Endothelial cell of umbilical vein (primary cell): ENCODE measurements at regions not wholly inside any gene's neighbourhood (a gene's known extent, or its start where the extent isn't known, plus 50 kb on each side); places are given as distances from the start of the nearest gene placed in this dataset.

Source experiments
- CTCF ChIP-seq, 2 donors: IDR thresholded peaks; 1 replicate in 1 of 2; 2 replicates in 1 of 2; pipeline ENCODE4 v1.5.1; 2011; ENCODE audit warnings: low read length in 2 of 2, mild to moderate bottlenecking in 2 of 2, moderate library complexity in 2 of 2, control low read depth in 1 of 2, inconsistent platforms in 1 of 2, low read depth in 1 of 2; ENCODE audit not compliant: insufficient read depth in 1 of 2; ENCODE audit errors: extremely low read depth in 1 of 2
- EZH2 ChIP-seq: IDR thresholded peaks from 2 replicates; pipeline ENCODE4 v1.6.1; 2012; ENCODE audit warnings: borderline replicate concordance, low read depth, mild to moderate bottlenecking, moderate library complexity, low read length, inconsistent platforms; ENCODE audit not compliant: severe bottlenecking
- FOS ChIP-seq: IDR thresholded peaks from 2 replicates; pipeline ENCODE4 v1.6.1; 2011; ENCODE audit warnings: mild to moderate bottlenecking, low read length, moderate library complexity, borderline replicate concordance; ENCODE audit not compliant: insufficient read depth
- GATA2 ChIP-seq: IDR thresholded peaks from 2 replicates; pipeline ENCODE4 v1.7.0; 2011; ENCODE audit warnings: low read depth, mild to moderate bottlenecking, moderate library complexity, mixed read lengths, low read length; ENCODE audit not compliant: insufficient read length, insufficient read depth
- MAX ChIP-seq: IDR thresholded peaks from 2 replicates; pipeline ENCODE4 v1.6.1; 2011; ENCODE audit not compliant: insufficient read depth, insufficient read length
- POLR2A ChIP-seq: IDR thresholded peaks from 2 replicates; pipeline ENCODE4 v1.6.1; 2012; ENCODE audit warnings: low read depth, mild to moderate bottlenecking, control low read depth, low read length
- POLR2AphosphoS5 ChIP-seq: IDR thresholded peaks from 2 replicates; pipeline ENCODE4 v1.6.1; 2012; ENCODE audit warnings: low read depth, mild to moderate bottlenecking, control low read depth, low read length, moderate library complexity; ENCODE audit not compliant: insufficient read depth

GRCh38 chr2:217279556-217279955, 419.7 kb upstream of the TNP1 start:
- no peak for TF ChIP-seq CTCF (IDR thresholded peaks at IDR 0.05; ENCODE audit: extremely low read depth in 1 of 2, insufficient read depth in 1 of 2, low read depth in 1 of 2, low read length in 2 of 2)
- TF ChIP-seq MAX, result no peak
- TF ChIP-seq GATA2, result no peak
- no peak for TF ChIP-seq POLR2A
- TF ChIP-seq POLR2AphosphoS5, result no peak
- peak; percentile 53 for TF ChIP-seq FOS
- TF ChIP-seq EZH2, result no peak
